Uterus (tissue), 3 donors: ENCODE measurements at regions not wholly inside any gene's neighbourhood (a gene's known extent, or its start where the extent isn't known, plus 50 kb on each side); places are given as distances from the start of the nearest gene placed in this dataset.

ENCODE experiments used
- DNase-seq, 2 donors: peaks; one replicate each; pipeline ENCODE4 v3.0.0-alpha.2; 2019 to 2020
- H3K27ac ChIP-seq, 2 donors: fragments of 200-600 bp; sonication (generic); 1 replicate in 1 of 2; 2 replicates in 1 of 2; pipeline ENCODE4 v1.5.1; 2016 to 2018
- H3K27me3 ChIP-seq, 2 donors: fragments of 200-600 bp; sonication (generic); one replicate each; pipeline ENCODE4 v1.5.1; 2018 to 2019; ENCODE audit warnings: control low read depth in 1 of 2
- H3K36me3 ChIP-seq, 2 donors: fragments of 200-600 bp; sonication (generic); one replicate each; pipeline ENCODE4 v1.5.1; 2019; ENCODE audit warnings: control low read depth in 1 of 2
- H3K4me1 ChIP-seq, 2 donors: fragments of 200-600 bp; sonication (generic); one replicate each; pipeline ENCODE4 v1.5.1; 2018 to 2019; ENCODE audit warnings: control low read depth in 1 of 2
- H3K4me3 ChIP-seq, 2 donors: fragments of 200-600 bp; sonication (generic); 1 replicate in 1 of 2; 2 replicates in 1 of 2; pipeline ENCODE4 v1.5.1; 2018 to 2019; ENCODE audit warnings: mild to moderate bottlenecking in 1 of 2
- H3K9me3 ChIP-seq, 2 donors: fragments of 200-600 bp; sonication (generic); one replicate each; pipeline ENCODE4 v1.5.1; 2019; ENCODE audit warnings: control low read depth in 1 of 2
- POLR2A ChIP-seq, 2 donors: fragments of 450-650 bp; IDR thresholded peaks; one replicate each; pipeline ENCODE4 v1.6.1; 2016; ENCODE audit warnings: antibody characterized with exemption in 2 of 2, mild to moderate bottlenecking in 1 of 2, moderate library complexity in 1 of 2
- intact Hi-C: fragments of 100-400 bp; cut with DNase I; formaldehyde crosslinking; loops from one replicate; pipeline ENCODE4 v1.15.1; 2023; ENCODE audit warnings: low total_unique reads
- TF ChIP-seq, protein P1 (sequence below), 4 experiments: fragments of 200-600 bp in 2 of 4; fragments of 450-650 bp in 2 of 4; sonication (generic) in 2 of 4; IDR thresholded peaks; one replicate each; pipeline ENCODE4 v1.5.1; 2016 to 2019; ENCODE audit warnings: antibody characterized with exemption in 4 of 4, mild to moderate bottlenecking in 2 of 4, moderate library complexity in 1 of 4
- donor health status: DM: yes; HTN: yes; CAD: no.

DNA sequence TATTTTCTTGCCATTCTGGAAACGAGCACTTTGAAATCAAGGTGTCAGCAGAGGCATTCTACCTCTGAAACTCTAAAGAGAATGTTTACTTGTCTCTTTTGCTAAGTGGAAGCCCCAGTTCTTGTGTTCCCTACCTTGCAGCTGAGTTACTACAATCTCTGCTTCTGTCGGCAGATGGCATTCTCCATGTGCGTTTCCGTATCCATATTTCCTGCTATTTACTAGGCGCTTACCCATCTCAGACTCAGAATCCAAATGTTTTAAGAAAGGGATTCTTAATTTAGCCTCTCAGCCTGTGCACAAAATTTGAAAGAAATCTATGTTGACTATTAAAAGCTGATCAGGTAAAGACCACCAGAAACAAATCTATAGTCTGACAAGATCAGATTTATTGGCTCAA, 221.3 kb upstream of the FTMT start:
- Histone ChIP-seq H3K27ac (no peak overlapping the region), H3K4me3 (no peak overlapping the region), H3K9me3 (no peaks in the 10 kb centered on the region), H3K36me3 (no peaks in the 10 kb centered on the region), H3K4me1 (no peaks in the 10 kb centered on the region), H3K27me3 (no peaks in the 10 kb centered on the region)
- intact Hi-C loops = no loop called here
- no peak for DNase-seq
- TF ChIP-seq, protein P1, sequence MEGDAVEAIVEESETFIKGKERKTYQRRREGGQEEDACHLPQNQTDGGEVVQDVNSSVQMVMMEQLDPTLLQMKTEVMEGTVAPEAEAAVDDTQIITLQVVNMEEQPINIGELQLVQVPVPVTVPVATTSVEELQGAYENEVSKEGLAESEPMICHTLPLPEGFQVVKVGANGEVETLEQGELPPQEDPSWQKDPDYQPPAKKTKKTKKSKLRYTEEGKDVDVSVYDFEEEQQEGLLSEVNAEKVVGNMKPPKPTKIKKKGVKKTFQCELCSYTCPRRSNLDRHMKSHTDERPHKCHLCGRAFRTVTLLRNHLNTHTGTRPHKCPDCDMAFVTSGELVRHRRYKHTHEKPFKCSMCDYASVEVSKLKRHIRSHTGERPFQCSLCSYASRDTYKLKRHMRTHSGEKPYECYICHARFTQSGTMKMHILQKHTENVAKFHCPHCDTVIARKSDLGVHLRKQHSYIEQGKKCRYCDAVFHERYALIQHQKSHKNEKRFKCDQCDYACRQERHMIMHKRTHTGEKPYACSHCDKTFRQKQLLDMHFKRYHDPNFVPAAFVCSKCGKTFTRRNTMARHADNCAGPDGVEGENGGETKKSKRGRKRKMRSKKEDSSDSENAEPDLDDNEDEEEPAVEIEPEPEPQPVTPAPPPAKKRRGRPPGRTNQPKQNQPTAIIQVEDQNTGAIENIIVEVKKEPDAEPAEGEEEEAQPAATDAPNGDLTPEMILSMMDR (IDR thresholded peaks at IDR 0.05) = no peak
- no peak for TF ChIP-seq POLR2A (IDR thresholded peaks at IDR 0.05)

DNA sequence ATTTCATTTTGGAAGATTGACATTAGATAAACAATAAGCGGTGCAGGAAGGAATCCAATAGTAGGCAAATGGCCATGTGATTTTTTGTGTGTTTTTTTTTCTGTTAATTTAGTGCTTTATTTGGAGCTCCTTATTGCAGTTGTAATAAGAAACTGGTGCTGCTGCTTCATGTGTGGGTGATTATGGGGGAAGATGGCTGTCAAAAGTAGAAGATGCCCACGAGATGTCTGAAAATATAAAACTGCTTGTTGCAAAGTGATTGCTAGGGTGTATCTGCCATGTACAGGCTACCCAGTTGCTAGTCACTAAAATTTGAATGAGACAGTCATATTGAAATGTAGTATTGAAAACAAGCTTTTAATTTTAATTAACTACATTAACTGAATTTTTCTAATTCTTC, 216.7 kb upstream of the FTMT start:
- no peak for DNase-seq
- Histone ChIP-seq H3K4me1 (no peaks in the 10 kb centered on the region), H3K36me3 (no peaks in the 10 kb centered on the region), H3K27ac (no peak overlapping the region), H3K9me3 (no peaks in the 10 kb centered on the region), H3K4me3 (no peak overlapping the region), H3K27me3 (no peaks in the 10 kb centered on the region)
- no peak for TF ChIP-seq POLR2A (IDR thresholded peaks at IDR 0.05)
- TF ChIP-seq, protein P1 (IDR thresholded peaks at IDR 0.05) = no peak
- intact Hi-C loops = no loop called here

DNA sequence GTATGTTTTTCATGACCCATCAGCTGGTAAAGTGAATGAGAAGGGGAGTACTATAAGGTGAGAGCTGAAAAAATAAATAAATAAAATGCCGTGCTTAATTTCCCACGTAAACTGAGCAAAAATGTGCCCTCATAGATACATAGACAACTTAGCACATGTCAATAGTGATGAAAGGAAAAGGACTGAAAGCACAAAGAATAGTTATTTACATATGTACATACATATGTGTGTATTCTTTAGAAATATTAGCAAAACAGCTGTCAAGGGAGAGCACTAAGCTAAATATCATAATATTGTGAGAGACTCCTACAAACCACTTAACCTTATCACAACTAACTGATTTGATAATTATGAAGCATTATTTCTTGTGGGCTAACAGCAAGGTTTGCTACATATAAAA, 213.6 kb upstream of the FTMT start:
- Histone ChIP-seq H3K4me3 (no peak overlapping the region), H3K9me3 (no peaks in the 10 kb centered on the region), H3K27ac (no peak overlapping the region), H3K36me3 (no peaks in the 10 kb centered on the region), H3K27me3 (no peaks in the 10 kb centered on the region), H3K4me1 (no peaks in the 10 kb centered on the region)
- DNase-seq = no peak
- intact Hi-C loops = no loop called here
- TF ChIP-seq, protein P1 (IDR thresholded peaks at IDR 0.05) = no peak
- TF ChIP-seq POLR2A (IDR thresholded peaks at IDR 0.05) = no peak

GRCh38 chr5:121640298-121640697, 211.4 kb upstream of the FTMT start:
- Histone ChIP-seq H3K4me3 (no peak overlapping the region), H3K27me3 (no peaks in the 10 kb centered on the region), H3K27ac (no peak overlapping the region), H3K4me1 (no peaks in the 10 kb centered on the region), H3K36me3 (no peaks in the 10 kb centered on the region), H3K9me3 (no peaks in the 10 kb centered on the region)
- intact Hi-C loops = no loop called here
- DNase-seq = no peak
- TF ChIP-seq, protein P1 (IDR thresholded peaks at IDR 0.05) = no peak
- no peak for TF ChIP-seq POLR2A (IDR thresholded peaks at IDR 0.05)

- Histone ChIP-seq H3K4me1 (no peaks in the 10 kb centered on the region), H3K4me3 (no peak overlapping the region), H3K9me3 (no peaks in the 10 kb centered on the region), H3K27ac (no peak overlapping the region), H3K27me3 (no peaks in the 10 kb centered on the region), H3K36me3 (no peaks in the 10 kb centered on the region)
- TF ChIP-seq, protein P1 (IDR thresholded peaks at IDR 0.05) = no peak
- no peak for TF ChIP-seq POLR2A (IDR thresholded peaks at IDR 0.05)
- DNase-seq = no peak
- intact Hi-C loops = no loop called here
Measured at GRCh38 chr5:121658221-121658620, 193.5 kb upstream of the FTMT start.
